HG03469 (cell line): ENCODE measurements at regions not wholly inside any gene's neighbourhood (a gene's known extent, or its start where the extent isn't known, plus 50 kb on each side); places are given as distances from the start of the nearest gene placed in this dataset.

Experiments
- ATAC-seq: cut with Tn5 transposase; IDR thresholded peaks from one replicate; pipeline ENCODE4 v1.9.1; 2021; ENCODE audit warnings: mild to moderate bottlenecking, moderate library complexity, moderate number of reproducible peaks; ENCODE audit not compliant: unreplicated experiment

DNA sequence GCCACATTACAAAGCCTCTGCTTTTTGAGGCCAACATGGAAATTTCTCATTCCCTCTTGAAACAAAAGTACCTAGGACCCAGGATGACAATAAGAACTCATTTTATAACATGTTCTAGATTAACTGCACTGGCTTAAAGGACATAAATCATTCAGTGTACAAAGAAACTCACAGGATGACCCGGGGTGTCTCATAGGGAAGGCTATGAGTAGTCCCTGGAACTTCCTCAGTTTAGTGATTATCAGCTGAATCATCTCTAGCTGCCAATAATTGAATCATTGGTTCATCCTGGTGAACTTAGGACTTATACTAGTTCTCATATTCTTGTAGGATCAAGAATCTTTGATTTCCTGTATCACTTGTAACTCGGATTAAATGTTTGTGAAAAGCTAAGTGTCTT lies 95.8 kb upstream of the WDR1 start:
- no peak for ATAC-seq

DNA sequence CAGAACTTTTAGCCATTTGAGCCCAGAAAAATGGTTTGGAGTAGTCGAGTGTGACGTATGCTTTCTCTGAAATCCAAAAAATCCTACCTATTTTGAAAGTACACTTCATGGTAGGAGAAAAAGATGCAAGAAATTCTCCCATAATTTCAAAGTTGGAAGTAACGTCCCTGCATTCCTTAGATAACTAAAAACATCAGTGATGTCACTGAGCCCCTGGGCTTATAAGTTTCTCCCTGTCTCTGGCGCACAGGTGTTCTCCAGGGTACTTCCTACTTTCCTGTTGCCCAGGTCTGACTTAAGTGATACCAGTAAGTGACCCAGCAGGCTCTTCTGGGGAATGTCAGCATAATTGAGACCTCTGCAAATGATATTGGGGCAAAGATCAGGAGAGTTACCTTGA lies 90.5 kb upstream of the WDR1 start:
- ATAC-seq = no peak

DNA sequence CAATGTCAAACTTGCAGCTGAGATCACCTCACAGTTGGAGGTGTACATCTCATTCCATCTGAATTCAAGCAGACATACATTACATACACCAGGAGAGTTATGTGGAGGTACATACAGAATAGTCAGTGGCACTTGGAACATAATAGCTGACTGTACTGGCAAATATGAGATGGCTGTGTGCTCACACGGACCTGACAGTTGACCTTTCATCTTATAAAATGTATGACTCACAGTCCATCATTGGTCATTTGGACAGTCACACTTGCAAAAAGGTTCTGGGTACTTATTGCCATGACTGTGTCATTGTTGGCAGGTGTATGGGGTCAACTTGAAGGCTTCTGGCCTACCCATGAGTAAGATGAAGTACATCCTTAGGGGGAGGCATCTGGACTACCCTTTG lies 88.6 kb upstream of the WDR1 start:
- ATAC-seq = no peak

DNA sequence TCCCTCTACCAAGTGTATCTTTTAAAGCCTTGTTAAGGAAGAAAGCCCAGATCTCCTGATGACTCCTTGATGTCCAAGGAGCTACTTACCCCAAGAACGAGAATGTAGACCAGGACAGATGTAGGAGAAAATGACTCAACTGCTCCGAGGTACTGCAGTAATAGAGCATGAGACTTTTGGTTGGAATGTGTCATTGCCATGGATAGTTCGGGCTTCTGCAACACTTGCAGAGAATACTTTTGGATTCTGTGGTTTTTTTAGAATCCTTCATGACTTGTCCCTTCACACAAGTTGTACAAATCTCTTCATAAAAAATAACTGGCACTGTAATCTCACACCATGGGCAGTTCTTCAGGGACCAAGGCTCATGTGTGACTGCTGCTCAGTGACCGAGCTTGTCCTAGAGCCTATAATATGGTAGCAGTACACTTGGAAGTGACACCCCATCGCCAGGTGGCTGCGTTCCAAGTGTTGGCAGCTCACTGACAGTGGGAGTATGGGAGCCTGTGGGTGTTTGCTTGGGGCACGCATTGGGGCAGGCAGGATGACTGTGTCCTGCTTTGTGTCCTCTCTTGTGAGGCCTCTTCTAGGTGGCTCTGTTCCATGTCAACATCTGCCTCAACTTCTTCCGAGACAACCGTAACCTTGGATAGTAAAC lies 87.9 kb upstream of the WDR1 start:
- ATAC-seq = no peak

DNA sequence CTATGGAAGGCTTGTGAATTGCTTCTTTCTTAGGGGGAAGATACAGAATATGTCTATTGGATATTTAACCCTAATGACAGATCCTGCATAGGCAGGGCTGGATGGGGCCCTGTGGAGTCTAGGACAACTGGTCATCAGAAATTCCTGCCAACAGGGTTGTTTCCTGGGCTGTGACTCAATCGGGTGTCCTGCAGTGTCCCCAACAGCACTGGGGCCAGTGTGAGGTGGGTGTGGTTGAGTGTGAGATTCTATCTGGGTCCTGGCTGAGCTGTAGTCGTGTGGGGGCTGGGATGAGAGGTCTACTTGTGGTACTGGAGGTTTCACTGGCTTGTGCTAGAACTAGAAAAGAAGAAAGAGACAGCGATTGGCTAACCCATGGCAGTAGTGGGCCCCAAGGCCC lies 87.3 kb upstream of the WDR1 start:
- no peak for ATAC-seq

DNA sequence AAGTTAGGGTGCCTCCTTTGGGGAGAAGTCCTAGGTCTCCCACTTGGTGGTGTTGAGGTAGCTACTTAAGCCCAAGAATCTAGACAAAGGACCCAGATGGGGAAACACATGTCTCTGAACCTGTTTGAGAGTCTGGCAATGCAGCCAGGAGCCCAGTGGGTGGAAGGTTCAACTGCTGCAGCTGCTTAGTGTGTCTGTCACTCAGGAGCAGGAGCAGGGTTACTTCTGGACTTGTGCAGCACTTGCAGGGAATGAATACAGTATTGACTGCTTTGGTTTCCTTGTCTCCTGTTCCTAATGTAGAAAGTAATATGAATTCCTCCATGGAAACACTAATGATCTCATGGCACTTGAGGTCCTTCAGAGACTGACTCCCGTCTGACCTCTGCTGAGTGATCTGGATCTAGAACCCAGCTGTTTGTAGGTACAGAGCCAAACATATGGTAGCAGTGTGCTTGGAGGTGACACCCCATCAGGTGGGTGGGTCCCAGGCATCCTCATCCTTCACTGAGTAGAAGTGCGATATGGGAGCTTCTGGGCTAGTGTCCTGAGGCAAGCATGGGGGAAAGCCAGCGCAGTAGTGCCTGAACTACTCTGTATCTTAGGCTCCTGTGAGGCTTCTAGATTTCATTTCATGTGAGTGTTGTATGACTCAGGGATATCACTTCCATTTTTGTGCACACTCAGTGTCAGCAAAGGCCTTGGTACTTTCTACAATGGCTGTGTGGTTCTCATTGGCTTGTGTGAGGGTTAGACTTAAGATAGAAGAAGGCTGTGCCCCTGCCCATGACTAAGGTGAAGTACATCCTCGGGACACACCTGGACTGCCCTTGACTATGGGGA lies 85.0 kb upstream of the WDR1 start:
- ATAC-seq = no peak

DNA sequence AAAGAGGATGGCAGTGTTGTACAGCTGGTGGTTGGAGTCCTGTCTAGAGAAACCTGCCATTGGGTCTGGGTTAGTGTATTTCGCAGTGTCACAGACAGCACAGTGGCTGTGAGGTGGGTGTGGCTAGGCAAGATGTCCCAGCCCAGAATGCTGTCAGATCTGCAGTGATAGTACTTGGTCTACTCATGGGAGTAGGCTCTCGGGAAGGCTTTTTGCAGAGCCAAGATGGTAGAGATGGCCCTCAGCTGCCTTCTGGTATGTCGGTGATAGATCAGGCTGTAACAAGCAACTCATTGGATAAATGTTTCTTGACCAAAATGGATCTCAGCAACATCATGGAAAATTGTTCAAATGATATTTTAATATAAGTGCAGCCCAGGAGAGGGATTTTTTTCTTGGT lies 84.3 kb upstream of the WDR1 start:
- ATAC-seq = no peak

DNA sequence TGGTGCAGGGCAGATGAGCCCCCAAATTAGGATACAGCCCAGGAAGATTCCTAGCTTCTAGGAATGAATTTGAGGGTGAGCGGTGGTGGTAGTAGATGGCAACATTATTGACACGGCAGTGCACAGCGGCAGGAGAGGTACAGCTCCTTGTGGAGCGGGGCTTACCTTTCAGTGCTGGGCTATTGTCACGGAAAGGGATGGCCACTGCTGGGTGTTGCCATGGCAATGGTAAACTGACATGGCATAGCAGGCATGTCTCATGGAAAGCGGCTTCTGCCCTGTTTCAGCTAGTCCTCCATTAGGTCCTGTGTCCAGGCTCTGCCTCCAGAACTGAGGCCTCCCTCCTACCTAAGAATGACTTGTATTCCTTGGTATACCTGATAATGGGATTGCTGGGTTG lies 81.8 kb upstream of the WDR1 start:
- no peak for ATAC-seq

DNA sequence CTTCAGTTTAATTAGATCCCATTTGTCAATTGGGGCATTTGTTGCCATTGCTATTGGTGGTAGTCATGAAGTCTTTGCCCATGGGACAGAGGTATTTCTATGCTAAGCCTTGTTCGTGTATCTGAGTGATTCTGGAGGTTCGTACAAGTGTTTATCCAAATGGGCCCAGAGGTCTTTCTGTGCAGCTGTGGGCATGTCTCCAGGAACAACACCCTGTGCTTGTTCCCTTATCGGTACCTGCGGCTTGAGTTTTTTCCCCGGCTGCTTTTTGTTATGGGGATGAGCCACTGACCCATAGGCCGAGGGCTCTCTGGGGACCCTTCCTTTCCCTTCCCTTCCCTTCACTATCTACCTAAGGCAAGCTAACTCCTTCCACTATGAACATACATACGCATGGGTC lies 81.4 kb upstream of the WDR1 start:
- ATAC-seq = no peak

DNA sequence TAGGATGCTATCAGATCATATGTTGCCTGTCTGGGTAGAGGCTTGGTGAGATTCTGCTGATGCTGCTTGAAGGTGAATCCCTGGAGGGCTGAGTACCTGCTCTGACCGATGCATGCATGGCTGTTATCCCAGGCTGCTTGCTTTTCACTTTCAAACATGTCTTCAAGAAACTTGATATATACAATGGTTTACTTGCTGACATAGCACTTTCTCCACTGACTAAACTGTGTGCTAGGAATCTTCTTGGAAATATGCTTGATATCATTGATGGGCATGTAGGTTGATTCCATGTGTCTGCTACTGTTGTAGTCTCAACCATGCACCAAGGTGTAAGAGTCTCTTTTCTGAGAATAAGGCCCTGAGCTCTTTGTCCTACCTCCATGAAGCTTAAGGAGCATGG lies 79.6 kb upstream of the WDR1 start:
- ATAC-seq = no peak

DNA sequence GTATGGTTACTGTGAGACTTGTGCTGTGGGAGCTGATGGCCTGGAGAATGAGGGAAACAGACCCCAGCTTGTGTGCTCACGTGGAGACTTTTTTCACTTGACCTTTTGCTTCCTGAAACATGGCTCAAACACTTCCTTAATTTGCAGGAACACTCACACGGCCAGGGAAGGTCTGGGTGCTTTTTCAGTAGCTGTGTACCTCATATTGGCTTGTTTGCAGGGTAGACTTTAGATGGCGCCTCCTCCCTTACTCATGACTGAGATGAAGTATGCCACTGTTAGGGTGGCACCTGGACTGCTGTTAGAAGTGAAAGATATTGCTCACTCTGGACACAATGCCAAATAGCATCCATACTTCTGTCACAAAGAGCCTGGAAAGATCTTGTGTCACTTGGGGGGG lies 75.7 kb upstream of the WDR1 start:
- ATAC-seq = no peak

DNA sequence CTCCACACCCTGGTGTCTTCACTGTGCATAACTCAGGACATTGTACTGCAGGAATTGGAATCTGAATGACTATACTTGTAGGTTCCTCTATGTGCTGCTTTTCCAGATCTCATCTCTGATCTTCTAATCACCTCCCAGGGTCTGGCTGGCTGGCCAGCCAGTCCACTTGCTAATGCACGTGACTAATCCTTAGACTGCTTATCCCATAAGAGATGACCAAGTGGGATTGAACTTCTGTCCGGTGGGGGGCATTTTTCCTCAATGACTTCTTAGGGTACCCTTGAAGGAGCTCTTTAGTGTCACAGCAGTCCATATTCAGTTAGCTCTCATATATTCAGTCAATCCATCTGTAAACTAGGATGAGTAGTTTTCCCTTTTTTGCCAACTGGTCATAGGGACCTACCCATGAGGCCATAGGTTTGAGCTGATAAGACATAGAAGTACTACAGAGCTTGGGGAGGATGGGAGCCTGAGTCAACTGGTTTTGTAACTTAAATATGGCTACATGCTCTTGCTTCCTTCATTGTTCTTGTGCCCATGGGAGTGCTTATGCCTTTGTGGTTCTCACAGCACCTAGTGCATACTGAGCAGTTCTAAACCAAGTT lies 71.9 kb upstream of the WDR1 start:
- no peak for ATAC-seq

DNA sequence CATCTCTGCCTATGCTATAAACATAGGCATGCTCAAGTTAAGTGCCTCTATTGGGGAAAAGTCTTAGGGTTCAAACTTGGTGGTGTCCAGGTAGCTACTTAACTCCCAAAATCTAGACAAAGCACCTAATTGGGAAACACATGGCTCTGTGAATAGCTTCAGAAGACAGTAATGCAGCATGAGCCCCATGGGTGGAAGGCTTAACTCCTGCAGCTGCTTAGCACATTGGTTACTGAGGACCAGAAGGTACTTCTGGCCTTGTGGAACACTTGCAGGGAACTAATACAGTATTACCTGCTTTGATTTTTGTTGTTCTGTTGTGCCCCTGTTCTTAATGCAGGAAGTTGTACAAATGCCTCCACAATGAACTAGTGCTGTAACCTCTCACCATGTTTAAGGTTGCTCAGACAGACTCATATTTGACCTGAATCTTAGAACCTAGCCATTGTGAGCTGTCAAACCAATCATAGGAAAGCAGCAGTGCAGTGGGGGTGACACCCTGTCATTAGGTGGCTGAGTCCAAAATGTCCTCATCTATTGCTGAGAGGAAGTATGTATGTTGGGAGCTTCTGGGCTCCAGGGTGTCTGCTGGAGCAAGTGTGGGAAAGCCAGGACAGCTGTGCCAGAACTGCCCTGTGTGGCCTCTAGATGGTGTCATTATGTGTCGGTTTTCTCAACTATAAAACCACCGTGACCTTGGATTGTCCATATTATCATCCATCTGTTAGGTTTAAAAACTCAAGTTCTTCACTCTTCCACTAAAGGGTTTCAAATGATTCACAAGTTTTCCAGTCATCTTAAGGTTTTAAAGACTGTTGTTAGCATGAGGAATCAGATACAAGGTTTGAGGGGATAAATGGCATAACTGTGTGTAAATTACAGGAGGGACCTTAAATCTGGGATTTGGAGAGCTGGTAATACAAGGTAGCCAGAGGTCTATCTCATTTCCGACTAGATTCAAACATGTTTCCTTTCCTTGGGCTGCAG lies 69.9 kb upstream of the WDR1 start:
- no peak for ATAC-seq

DNA sequence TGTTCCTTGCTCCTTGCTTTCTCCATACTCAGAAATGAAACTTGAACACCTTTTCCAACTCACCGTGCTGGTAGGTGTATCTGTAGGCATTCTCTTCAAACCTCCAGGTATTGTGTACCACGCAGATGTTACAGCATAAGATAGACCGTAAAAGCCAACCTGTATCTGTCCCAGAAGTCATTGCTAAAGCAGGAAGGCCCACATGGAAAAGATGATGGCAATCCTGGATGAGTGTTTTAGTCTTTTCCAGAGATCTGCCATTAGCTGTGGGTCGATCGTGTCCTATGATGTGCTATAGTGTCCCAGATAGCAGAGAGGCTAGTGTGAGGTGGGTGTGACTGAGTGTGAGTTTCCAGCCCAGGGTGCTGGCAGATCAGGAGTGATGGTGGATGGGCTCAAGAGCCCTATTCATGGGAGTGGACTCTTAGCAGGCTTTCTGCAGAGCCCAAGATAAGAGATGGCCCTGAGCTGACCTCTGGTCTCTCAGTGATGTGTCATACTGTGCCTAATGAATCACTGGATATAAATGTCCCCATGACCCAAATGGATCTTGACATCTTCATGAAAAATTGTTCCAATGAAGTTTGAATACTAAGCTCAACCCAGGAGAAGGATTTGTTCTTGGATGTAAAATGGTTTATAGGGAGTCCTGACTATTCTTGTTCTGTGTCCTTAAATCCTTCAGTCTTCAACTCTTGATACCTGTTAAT lies 69.1 kb upstream of the WDR1 start:
- ATAC-seq = no peak

DNA sequence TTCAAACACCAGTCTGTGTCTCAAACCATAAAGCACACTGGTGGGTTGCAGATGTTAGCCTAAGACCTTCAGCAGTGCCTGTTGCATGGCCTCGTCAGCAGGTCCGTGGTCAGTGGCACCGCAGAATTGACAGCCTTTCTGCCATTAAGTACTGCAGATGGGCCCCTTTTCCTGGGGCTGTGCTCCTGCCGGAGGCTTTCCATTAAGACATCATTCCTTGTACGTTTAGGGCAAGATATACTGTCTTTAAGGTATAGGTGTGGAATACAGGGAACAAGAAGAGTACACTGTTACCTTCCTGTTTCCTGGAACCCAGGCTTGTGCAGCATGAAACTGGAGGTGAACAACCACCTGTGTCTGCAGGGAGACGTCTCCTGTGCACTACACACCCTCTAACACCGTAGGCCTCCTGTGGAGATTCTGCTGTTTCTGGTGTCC lies 67.9 kb upstream of the WDR1 start:
- no peak for ATAC-seq

DNA sequence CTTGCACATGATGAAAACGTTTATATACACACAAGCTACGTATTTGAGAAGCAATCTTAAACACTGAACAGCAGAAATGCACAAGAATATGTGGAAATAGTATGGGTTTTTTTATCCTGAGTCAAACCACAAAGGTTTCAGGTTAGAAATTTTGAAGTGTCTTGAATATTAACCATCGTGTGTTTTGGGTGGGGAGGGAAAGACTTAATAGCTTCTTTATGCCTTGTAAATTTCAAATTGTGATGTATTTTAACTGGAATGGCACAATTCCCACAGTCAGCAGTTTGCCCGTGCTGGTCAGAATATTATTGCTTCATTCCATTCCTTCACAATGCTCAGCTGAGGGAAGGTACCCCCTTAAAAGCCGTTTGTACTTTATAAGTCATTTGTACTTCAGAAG lies 67.4 kb upstream of the WDR1 start:
- no peak for ATAC-seq

DNA sequence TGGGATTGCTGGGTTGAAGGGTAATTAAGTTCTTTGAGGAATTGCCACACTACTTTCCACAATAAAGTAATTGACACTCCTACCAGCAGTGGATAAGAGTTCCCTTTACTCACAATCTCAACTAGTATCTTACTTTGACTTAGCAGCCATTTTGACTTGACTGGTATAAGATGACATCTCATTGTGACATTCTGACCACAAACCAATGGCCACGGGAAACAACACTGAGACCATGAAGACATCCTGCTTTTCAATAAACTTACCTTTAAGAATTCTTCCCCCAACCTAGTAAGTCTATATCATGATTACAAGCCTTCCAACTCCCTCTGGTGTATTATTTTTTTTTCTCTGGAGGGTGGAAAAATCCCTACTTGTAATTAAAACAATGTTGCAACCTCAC lies 66.9 kb upstream of the WDR1 start:
- ATAC-seq = no peak

DNA sequence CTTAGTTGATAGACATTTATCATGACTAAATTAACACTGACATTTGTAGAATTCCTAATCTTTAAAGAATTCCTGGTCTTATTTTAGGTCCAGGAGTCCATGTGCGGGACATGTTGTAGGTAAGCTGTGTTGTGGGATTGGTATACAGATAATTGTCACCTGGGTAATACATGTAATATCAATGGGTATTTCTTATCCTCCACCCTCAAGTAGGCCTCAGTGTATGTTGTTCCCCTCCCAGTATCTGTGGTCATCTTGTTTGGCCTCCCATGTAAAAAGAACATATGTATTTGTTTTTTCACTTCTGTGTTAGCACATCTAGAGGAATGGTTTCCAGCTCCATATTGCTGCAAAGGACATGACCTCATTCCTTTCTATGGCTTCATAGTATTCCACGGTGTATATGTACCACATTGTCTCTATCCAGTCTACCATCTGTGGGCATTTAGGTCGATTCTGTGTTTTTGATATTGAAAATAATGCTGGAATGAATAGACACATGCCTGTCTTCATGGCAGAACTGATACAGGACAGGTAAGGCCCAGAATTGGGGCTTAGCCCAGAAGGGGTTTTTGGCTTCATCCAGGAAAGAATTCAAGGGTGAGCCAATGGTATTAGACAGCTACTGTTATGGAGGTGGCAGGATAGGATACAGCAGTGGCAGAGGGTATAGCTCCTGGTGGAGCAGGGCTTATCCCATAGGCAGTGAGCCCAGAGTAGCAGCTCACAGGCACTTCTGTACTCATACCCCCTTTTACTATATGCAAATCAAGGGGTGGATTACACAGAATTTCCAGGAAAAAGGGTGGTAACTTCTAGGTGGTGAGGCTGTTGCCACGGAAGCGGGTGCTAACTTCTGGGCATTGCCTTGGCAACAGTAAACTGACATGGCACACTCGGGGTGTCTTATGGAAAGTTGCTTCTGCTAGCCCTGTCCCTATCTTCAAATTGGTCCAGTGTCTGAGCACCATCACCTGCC lies 66.1 kb upstream of the WDR1 start:
- no peak for ATAC-seq

DNA sequence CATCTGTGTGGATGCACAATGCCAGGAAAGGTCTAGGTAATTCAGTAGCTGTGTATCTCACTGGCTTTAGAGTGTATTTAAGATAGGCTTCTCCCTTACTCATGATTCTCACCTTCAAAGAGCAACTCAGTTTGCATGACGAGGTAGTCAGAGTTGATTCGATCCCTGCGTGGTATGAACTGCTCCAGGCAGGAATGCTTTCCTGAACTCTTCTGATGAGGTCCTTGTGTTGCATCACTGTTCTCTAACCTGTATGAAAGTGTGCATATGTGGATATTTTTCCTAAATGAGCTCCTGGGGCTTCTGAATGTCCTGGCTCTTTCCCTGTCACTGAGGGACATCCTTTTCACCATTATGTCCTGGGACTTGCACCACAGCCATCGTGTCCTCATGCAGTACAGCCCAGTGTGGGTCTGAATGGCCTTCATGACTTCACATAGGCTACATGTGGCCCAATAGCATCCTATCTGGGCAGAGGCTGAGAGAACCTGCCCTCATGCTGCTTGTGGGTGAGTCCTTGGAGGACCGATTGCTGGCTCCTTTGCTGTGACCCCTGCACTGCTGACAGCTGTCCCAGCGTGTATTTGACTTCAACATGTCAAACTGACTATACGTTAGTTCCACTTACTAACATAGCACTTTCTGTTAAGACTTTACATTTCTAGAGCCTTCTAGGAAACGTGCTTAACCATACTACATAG lies 65.3 kb upstream of the WDR1 start:
- no peak for ATAC-seq
